Vagina (tissue), 2 donors: ENCODE measurements at regions not wholly inside any gene's neighbourhood (a gene's known extent, or its start where the extent isn't known, plus 50 kb on each side); places are given as distances from the start of the nearest gene placed in this dataset.

Experiments
- POLR2A ChIP-seq, 2 donors: fragments of 450-650 bp; IDR thresholded peaks; one replicate each; pipeline ENCODE4 v1.6.1; 2017; ENCODE audit warnings: antibody characterized with exemption in 2 of 2, mild to moderate bottlenecking in 2 of 2, moderate library complexity in 2 of 2
- TF ChIP-seq, protein P1 (sequence below), 3 experiments: fragments of 450-650 bp in 2 of 3; fragments of 200-600 bp in 1 of 3; sonication (generic) in 1 of 3; IDR thresholded peaks; one replicate each; pipeline ENCODE4 v1.5.1; 2017 to 2019; ENCODE audit warnings: antibody characterized with exemption in 3 of 3, mild to moderate bottlenecking in 2 of 3, moderate library complexity in 2 of 3

DNA sequence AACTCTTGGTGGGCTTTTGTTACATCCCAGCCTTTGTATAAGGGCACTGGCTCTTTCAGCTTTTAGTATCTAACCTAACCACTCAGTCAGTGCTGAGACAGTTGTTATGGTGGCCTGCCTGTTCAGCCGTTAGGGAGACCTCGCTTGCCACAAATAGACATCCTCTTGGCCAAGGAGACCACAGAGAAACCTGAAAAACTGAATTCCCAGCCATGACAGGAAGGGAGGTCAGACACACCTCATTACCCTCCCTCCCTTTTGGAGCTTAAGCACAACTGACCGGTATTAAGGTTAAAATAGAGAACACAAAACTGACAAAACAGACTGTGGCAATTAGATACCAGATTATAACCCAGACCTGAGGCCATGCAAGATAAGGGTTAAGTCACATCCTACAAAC is 1639.3 kb downstream of the RPA4 start:
- no peak for TF ChIP-seq POLR2A (IDR thresholded peaks at IDR 0.05)
- TF ChIP-seq, protein P1, sequence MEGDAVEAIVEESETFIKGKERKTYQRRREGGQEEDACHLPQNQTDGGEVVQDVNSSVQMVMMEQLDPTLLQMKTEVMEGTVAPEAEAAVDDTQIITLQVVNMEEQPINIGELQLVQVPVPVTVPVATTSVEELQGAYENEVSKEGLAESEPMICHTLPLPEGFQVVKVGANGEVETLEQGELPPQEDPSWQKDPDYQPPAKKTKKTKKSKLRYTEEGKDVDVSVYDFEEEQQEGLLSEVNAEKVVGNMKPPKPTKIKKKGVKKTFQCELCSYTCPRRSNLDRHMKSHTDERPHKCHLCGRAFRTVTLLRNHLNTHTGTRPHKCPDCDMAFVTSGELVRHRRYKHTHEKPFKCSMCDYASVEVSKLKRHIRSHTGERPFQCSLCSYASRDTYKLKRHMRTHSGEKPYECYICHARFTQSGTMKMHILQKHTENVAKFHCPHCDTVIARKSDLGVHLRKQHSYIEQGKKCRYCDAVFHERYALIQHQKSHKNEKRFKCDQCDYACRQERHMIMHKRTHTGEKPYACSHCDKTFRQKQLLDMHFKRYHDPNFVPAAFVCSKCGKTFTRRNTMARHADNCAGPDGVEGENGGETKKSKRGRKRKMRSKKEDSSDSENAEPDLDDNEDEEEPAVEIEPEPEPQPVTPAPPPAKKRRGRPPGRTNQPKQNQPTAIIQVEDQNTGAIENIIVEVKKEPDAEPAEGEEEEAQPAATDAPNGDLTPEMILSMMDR (IDR thresholded peaks at IDR 0.05): no peak
